ENCODE measurements at regions not wholly inside any gene's neighbourhood (a gene's known extent, or its start where the extent isn't known, plus 50 kb on each side); places are given as distances from the start of the nearest gene placed in this dataset.
"Not testable (repeated sequence)": the region's sequence is repeated elsewhere in the genome, so short reads cannot be mapped to it uniquely, and the experiment has no call there.

DNA sequence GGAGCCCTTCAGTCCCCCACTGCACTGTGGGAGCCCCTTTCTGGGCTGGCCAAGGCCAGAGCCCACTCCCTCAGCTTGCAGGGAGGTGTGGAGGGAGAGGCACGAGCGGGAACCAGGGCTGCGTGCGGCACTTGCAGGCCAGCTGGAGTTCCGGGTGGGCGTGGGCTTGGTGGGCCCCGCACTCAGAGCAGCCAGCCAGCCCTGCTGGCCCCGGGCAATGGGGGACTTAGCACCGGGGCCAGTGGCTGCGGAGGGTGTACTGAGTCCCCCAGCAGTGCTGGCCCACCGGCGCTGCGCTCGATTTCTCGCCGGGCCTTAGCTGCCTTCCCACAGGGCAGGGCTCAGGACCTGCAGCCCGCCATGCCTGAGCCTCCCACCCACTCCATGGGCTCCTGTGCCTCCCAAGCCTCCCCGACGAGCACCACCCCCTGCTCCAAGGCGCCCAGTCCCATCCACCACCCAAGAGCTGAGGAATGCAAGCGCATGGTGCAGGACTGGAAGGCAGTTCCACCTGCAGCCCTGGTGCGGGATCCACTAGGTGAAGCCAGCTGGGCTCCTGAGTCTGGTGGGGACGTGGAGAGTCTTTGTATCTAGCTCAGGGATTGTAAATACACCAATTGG lies 776.2 kb downstream of the KCTD8 start:
- DNase-seq: not testable (repeated sequence)

DNA sequence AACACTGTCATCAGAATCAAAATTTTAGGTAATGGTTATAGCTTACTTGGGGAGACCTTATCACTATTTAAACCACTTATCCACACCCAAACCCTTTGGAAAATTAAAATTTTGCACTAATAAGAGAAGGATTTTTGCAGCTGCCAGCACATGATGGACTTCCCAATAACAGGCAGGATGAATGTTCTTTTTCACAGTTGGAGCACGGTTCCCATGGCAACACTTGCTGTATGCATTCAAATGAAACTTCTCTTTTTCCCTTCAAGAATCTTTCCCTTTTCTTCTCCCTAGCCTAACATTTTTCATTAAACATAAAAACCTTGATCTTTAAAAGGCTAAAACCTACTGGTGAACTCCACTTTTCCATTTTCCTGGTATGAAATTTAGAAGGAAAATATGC lies 768.2 kb downstream of the KCTD8 start:
- no peak for DNase-seq

DNA sequence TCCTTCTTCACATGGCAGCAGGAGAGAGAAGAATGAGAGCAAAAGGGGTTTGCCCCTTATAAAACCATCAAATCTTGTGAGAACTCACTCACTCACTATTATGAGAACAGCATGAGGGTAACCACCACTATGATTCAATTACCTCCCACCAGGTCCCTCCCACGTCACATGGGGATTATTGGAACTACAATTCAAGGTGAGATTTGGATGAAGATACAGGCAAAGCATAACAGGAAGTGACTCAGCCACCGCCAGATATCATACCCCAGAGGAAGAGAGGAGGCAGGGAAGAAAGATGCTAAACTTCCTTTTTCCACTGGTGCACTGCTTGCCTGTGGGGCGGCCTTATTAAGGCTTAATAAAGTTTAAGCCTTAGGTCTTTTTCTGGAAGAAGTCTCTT lies 766.1 kb downstream of the KCTD8 start:
- DNase-seq: no peak

DNA sequence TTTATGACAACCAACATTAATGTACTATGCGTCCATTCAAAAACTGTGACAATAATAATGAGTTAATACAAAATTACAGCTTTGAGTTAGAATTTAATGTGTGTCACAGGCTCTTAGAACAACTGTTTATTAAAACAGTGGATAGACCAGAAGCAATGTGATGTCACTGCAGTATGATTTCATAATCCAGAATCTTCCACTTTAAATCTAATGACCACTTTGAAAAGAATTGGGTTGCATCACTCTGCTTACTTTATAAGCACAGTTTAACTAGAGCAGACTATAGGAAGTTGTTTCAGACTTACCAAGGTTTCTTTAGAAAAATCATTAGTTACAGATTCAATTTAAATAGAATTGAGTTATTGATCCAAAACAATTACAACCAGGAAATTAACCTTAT lies 758.5 kb downstream of the KCTD8 start:
- no peak for DNase-seq

DNA sequence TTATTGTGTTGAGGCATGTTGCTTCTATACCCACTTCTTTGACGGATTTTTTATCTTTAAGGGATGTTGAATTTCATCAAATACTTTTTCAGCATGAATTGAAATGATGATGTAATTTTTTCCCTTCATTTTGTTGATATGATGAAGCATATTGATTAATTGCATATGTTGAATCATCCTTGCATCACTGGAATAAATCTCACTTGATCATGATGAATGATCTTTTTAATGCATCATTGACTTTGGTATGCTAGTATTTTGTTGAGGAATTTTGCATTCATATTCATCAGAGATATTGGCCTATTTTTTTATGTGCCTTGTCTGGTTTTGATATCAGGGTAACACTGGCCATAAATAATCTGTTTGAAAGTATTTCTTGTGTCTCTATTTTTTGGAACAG lies 754.7 kb downstream of the KCTD8 start:
- no peak for DNase-seq

DNA sequence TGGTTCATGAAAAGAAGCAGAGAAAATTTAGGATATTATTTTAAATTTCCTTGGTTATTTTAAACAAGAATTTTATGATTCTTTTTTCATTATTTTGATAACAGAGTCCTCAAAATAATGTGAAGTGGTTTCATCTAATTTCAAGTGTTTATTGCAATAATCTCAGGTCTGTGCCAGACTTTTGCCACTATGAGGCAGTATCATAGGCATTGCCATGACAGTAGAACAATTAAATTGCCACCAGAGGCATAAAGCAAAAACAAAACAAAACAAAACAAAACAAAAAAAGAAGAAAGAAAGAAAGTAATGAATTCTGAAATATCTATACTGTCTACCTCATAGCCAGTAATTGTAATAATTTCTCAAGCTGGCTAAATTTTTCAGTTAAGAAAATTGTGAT lies 739.2 kb downstream of the KCTD8 start:
- no peak for DNase-seq

DNA sequence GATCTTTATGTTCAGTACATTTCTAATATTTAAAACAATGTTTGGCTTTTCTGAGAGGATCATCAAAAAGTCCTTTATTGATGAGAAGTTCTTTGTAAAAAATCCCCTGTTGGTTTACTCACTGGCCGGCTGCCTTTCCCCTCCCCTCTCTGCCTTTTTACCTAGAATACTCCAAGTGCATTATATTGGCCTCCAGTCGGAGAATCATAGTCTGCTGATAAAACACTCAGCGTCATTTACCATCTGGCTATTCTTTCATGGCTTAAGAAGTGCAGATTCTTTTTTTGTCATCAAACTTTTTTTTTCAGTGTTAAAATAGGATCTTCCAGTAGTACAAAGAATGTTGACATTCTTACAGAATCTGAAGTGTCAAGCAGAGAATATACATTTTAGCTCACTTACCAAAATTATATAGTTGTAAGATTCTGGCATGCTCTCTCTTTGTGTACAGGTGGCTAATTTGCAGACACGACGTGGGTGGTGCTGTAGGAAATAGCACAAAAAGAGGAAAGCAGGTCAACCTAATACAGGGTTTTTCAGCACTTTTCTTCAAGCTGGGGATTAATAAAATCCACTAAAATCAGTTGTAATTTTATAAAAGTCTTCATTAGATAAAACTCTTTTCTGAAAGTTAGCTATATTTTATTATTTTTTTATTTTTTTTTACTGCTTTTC lies 731.8 kb downstream of the KCTD8 start:
- no peak for DNase-seq

DNA sequence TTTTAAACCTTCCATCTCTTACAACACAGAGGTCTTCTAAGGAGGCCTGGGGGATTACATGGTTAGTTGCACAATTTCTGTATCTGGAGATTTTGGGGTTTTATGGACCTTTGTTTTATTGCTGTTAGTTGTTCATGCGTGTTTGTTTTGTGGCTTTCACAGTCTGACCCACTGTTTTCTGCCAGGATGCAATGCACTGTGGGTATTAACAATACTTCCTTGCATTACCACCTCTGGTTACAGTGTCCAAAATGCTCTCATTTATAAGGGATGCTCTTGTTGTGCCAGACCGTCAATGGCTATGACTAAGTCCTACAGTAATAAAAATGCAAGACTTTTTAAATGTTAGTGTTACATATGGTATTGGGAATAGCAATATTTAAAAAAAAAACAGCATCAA lies 730.2 kb downstream of the KCTD8 start:
- no peak for DNase-seq

DNA sequence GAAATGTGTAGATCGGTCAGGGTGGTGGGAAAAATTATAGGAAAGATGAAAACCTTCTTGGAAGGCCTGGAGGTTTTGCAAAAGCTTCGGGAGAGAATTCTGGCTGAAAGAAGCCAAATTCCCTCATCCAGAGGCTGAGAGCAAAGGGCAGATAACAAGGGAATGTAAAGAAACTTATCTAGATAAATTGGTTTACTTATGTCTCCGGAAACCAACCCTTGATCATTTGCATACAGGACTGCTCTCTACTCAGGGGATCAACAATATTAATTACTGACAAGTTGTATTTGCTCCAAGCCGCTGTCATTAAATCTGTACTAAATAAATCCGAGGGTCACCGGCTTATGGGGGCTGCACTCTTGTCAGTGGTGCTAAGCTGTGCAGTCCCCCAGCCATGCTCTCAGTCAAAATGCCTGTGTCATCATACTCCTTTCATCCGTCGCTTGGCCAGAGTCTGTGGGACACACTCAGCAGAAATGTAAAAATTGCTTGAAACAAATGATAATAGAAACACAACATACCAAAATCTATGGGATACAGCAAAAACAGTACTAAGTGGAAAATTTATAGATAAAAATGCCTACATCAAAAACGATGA lies 715.7 kb downstream of the KCTD8 start:
- DNase-seq: no peak

DNA sequence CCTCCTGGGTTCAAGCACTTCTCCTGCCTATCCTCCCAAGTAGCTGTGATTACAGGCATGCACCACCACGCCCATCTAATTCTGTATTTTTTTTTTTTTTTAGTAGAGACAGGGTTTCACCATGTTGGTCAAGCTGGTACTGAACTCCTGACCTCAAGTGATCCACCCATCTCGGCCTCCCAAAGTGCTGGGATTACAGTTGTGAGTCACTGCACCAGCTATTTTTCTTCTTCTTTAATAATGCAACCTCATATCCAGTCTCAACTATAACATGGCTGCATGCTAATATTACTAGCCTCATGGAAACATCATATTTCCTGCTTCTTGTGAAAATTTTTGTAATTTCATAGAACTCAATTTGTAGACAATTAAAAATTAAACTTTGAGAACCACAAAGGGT lies 706.5 kb downstream of the KCTD8 start:
- DNase-seq: no peak

DNA sequence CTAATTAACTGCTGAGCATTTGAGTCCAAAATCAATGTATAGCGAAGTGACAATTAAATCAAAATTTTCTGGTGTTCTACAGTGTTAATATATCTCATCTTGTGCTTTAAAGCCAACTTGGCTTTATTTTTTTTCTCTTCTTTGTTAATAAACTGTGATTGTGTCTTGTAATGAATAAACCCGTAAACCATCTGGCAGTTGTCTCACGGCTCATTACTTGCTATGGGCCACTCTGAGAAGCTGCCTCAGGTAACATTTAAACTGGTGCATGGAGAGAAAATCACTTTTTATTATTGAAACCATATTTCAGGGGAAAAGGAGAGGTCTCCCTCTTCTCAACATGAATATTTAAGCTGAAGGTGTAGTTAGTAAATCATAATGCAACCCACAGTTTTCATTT lies 694.0 kb downstream of the KCTD8 start:
- DNase-seq: no peak

DNA sequence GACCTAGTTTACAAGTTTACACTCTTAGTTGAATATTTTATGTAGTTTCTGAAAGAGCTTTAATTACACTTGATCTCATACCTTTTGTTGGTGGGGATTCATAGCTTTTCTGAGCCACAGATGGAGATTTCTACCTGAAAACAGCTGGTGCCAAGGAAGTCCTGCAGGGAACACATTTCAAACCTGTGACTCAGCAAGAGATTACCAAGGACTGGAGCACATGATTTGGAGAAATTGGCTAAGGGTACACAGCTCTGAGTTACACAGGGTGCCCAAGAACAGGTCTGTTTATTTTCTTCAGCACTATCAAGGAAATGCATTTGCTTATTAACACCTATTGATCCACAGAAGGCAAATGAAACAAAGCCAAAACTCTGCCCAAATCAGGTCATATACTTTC lies 691.5 kb downstream of the KCTD8 start:
- no peak for DNase-seq

DNA sequence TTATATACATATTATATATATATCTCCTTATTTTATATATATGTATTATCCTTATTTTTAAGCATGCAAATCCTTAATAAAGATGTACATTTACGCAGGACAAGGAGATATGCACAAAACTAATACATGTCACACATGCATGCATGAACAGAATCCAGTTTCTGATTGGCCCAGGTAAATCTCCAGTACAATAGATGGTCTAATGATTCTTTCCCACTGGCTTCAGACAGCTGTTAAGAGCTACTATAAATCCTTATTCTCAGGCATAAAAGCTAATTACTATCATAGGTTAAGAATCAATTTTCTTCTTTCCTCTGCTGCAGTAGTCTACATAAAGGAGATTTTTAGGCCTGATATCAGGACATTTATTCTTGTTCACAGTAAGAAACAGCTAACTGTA lies 689.8 kb downstream of the KCTD8 start:
- DNase-seq: no peak

DNA sequence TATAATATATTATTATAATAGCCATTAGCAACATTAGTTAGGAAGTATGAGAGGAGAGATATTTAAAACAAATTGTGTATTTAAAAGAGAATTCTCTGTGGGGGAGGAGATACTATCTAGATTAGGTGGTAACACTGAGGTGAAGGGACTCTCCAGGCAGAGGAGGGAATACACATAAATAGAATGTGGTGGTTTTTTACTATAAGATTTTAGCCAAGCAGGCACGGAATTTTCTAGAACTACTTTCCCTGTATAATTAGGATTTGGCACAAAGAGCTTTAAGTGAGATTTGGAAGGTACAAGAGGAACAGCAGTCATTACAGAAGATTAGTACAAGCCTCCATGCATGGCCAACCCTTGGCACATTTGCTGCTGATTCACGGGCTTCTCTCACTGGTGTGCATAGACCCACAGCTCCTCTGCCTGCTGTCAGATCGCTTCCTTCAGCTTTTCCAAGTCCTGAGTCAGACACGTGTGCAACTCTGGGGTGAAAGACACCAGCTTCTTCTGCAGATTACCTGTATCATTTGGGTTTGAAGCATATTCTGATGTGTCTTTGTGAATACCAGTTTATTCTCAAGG lies 685.5 kb downstream of the KCTD8 start:
- DNase-seq: no peak

DNA sequence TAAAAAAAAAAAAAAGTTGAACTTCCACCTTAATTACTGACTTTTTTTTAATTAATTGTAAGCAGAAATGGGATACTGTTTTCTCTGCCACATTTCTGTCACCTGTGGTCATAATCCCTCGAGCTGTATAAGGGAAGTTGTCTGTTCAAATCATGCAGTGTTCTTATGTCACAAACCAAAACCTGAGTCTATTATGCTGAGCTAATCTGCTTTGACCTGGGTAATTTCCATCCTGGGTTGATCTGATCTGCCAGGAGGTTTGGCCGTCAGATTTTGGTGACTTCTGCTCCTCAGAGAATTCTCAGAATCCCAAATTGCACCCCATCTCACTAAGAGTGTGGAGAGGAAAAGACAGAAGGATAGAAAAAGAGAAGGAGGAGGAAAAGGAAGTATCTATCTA lies 683.1 kb downstream of the KCTD8 start:
- DNase-seq: no peak

DNA sequence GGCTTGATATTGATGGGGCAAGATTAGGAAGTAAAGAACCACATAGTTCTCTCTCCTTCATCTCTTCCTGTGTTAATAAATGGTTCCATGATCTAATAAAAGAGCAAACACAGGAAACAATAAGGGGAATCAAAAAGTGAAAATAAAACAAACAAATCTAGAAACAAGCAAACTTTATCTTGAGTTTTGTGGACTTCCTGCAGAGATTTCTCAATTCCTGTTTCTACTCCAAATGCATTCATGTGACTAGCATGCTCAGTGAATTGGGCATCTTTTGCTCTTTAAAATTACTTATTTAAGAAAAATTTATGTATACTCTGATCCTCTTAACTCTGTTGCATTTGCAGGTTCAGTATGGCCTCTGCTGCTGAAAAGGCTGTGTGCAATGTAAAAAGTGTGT lies 682.0 kb downstream of the KCTD8 start:
- no peak for DNase-seq

DNA sequence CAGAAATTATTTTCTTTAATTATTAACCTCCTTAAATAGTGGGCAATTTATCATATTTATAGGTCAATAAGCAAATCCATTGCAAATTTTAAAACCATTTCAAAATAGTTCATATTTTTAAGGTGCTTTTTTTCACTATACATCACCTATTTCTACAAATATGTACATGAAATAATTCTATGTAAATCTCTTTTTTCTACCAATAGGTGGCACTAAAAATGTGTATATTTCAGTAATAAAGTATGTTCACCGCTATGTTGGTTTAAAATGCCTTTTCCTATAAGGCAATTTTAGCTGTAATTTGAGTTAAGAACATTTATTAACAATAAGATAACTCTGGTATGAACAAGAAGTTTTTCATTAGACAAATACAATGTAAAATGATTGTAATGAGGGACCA lies 672.2 kb downstream of the KCTD8 start:
- DNase-seq: no peak

DNA sequence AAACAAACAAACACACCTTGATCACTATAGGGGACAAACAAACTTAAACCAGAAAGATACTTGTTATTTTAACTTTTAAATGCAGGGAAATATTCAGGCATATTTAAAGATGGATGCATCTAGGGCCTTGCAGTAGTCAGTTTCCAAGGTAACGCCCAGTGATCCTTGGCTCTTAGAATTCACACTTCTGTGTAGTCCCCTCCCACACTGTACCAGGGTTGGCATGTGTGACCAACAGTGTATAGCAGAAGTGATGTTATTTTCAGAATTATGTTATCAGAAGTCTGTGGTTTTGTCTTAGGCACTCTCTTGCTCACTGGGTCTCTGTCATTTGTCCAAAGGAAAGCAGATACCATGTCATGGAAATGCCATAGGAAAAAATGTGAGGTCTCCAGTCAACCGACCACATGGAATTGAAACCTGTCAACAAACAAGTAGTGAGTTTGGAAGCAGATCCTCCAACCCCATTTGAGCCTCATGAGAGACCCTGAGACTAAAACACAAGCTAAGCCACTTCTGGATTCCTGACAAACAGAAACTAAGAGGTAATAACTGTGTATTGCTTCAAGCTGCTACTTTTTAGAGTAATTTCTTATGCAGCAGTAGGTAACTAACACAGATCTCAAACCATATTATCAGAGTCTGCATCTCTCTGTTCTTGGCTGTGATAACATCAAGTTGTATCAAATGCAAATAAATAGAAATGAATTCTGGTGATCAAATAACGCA lies 670.3 kb downstream of the KCTD8 start:
- DNase-seq: no peak

DNA sequence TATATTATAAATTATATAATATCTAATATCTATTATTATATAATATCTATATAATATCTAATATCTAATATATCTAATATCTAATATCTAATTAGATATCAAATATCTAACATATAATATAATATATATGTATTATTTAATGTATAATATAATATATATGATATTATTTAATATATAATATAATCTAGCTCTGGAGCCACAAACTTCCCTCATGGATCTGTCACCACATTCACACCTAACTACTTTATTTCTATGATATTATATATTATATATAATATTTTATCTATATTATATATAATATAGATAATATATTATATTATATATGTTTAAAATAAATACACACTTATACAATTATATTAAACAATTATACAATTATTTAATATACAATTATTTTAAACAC lies 667.5 kb downstream of the KCTD8 start:
- DNase-seq: no peak

DNA sequence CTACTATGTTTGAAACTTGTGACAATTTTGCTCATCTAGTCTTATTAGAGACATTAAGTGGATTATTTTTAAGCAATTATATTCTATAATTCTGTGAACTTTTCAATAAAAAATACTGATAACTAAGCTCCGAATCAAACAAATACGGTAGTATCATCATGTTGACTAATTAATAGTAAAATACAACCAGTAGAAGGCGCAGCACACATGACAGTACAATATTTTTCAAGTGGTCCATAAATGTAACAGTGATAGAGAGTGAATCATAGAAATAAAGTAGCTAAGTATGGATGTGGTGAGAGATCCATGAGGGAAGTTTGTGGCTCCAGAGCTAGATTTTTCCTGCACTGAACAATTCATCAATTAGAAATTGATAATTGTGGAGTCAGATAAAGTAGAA lies 666.2 kb downstream of the KCTD8 start:
- no peak for DNase-seq

DNA sequence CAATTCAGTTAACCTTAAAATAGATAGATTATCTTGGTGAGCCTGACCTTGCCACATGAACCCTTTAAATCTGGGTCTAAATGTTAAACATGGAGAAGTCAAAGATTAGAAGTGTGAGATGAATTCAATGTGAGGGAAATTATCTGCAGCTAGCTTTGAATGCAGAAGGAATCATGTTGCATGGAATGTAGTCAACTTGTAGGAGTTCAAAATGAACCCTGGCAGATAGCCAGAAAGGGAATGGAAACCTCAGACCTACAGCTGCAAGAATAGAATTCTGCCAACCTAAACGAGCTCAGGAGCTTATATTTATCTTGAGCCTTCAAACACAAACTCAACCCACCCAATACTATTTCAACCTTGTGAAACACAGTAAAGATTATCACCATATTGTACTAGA lies 632.5 kb downstream of the KCTD8 start:
- no peak for DNase-seq

DNA sequence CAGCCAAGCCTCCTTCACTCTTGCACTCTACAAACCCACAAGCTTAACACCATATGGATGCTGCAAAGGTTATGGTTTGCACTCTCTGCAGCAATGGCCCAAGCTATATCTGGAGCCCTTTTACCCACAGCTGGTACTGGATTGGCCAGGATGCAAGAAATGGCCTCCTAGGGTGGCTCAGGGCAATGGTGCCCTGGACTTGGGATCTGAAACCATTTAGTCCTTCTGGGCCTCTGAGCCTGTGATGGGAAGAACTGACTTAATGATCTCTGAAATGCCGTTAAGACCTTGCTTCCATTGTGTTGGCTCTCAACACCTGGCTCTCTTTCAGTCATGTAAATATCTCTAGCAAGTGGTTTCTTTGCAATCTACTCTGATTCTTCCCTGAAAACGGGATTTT lies 626.0 kb downstream of the KCTD8 start:
- DNase-seq: no peak

DNA sequence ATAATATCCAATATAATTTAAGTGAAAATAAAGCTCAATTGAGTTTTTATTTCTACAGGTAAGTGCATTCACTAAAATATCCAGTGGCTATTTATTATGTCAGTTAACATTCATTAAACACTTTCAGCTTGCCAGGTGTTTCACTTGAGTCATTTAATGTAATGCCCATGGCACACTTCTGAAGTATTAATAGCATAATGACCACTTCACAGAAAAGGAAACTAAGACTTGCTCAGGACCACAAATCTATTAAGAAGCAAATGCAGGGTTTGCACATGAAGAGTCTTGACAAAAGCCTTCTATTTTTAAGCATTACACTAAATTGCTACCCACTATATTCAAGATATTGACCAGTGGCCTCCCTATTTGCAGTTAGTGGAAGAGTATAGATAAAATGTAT lies 612.7 kb downstream of the KCTD8 start:
- DNase-seq: no peak

DNA sequence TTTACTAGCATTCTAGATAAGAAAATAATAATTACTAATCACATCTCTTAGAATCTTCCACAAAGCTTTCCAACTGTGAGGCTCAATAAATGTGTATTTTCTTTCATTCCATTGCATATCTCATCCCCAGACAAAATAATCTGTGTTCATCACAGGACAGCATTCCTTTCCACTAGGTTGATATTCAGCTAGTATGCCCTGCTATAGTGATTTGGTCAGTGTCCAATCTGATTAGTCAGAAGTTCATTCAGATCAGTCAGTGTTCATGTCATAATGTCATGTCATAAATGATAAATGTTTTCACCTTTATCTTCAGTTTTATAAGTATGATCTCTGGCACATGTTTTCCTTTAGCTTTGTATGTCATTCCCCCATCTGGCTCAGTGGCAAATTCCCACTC lies 611.4 kb downstream of the KCTD8 start:
- DNase-seq: no peak

Data from inflammatory macrophage treated with lipopolysaccharide for 1 hour (primary cell).